ENCODE measurements at regions not wholly inside any gene's neighbourhood (a gene's known extent, or its start where the extent isn't known, plus 50 kb on each side); places are given as distances from the start of the nearest gene placed in this dataset.

DNA sequence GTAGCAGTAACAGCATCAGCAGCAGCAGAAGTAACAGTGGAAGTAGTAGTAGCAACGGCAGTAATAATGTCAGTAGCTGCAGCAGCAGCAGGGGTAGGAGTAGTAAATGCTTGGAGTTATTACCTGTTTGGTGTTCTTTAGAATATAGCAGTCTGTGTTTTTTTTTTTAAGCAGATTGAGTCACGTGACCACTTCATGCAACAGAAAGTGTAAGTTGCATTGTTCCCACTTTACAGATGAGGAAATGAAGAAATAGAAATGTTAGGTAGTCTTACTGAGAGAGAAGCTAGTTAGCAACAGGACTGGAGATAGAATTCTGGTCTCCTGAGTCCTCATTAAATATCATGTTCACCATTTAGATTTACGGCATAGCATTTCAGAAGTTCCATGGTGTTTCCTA lies 358.2 kb downstream of the HAPSTR1 start:
- Histone ChIP-seq H3K4me3 (ENCODE audit: low read length, poor library complexity, severe bottlenecking) (no peak overlapping the region), H4K20me1 (ENCODE audit: insufficient read depth, low read length, poor library complexity, severe bottlenecking) (no peaks in the 10 kb centered on the region), H3K27me3 (ENCODE audit: insufficient read depth, low read length, poor library complexity, severe bottlenecking) (no peaks in the 10 kb centered on the region), H3K4me1 (ENCODE audit: insufficient read depth, low read length, poor library complexity, severe bottlenecking) (no peaks in the 10 kb centered on the region), H3K36me3 (ENCODE audit: insufficient read depth, low read length) (no peaks in the 10 kb centered on the region), H3K9me2 (replicated peaks; ENCODE audit: low read depth, low read length) (no peaks in the 10 kb centered on the region), H3K9ac (ENCODE audit: low read depth, low read length, poor library complexity, severe bottlenecking) (no peak overlapping the region), H3K4me2 (ENCODE audit: low read depth, low read length, poor library complexity, severe bottlenecking) (no peak overlapping the region), H2AFZ (ENCODE audit: low read length) (no peak overlapping the region), H3K9me3 (ENCODE audit: insufficient read depth, low read depth, low read length) (no peaks in the 10 kb centered on the region), H3K79me2 (ENCODE audit: insufficient read depth, low read length) (no peaks in the 10 kb centered on the region), H3F3A (ENCODE audit: low read depth) (no peaks in the 10 kb centered on the region)
- TF ChIP-seq, protein P1, sequence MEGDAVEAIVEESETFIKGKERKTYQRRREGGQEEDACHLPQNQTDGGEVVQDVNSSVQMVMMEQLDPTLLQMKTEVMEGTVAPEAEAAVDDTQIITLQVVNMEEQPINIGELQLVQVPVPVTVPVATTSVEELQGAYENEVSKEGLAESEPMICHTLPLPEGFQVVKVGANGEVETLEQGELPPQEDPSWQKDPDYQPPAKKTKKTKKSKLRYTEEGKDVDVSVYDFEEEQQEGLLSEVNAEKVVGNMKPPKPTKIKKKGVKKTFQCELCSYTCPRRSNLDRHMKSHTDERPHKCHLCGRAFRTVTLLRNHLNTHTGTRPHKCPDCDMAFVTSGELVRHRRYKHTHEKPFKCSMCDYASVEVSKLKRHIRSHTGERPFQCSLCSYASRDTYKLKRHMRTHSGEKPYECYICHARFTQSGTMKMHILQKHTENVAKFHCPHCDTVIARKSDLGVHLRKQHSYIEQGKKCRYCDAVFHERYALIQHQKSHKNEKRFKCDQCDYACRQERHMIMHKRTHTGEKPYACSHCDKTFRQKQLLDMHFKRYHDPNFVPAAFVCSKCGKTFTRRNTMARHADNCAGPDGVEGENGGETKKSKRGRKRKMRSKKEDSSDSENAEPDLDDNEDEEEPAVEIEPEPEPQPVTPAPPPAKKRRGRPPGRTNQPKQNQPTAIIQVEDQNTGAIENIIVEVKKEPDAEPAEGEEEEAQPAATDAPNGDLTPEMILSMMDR (conservative IDR thresholded peaks at IDR 0.05; ENCODE audit: low read length): no peak
- no peak for TF ChIP-seq EZH2phosphoT487 (IDR thresholded peaks at IDR 0.05; ENCODE audit: borderline replicate concordance)

DNA sequence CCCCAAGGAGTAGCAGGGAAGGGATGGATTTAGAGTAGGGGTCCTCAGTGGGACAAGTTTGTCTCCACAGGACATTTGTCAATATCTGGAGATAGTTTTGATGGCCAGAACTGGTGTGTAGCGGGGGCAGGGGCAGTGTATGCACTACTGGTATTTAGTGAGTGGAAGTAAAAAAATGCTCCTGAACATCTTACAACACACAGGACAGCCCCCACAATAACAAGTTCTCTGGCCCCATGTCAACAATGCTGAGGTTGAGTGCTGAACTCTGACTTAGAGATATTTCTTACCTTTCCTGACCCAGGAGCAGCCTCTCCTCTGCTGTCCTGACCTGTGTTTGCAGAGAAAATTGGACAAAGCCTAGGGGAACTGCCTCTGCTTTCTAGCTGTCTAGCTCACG lies 365.8 kb downstream of the HAPSTR1 start:
- Histone ChIP-seq H3K4me2 (ENCODE audit: low read depth, low read length, poor library complexity, severe bottlenecking) (no peak overlapping the region), H3K4me3 (ENCODE audit: low read length, poor library complexity, severe bottlenecking) (no peak overlapping the region), H3K27me3 (ENCODE audit: insufficient read depth, low read length, poor library complexity, severe bottlenecking) (no peaks in the 10 kb centered on the region), H3K9me2 (replicated peaks; ENCODE audit: low read depth, low read length) (no peaks in the 10 kb centered on the region), H3K36me3 (ENCODE audit: insufficient read depth, low read length) (no peaks in the 10 kb centered on the region), H3K9ac (ENCODE audit: low read depth, low read length, poor library complexity, severe bottlenecking) (no peak overlapping the region), H3K79me2 (ENCODE audit: insufficient read depth, low read length) (no peaks in the 10 kb centered on the region), H3K4me1 (ENCODE audit: insufficient read depth, low read length, poor library complexity, severe bottlenecking) (no peaks in the 10 kb centered on the region), H3F3A (ENCODE audit: low read depth) (no peaks in the 10 kb centered on the region), H4K20me1 (ENCODE audit: insufficient read depth, low read length, poor library complexity, severe bottlenecking) (no peaks in the 10 kb centered on the region), H3K9me3 (ENCODE audit: insufficient read depth, low read depth, low read length) (no peaks in the 10 kb centered on the region), H2AFZ (ENCODE audit: low read length) (no peak overlapping the region)
- TF ChIP-seq, protein P1 (conservative IDR thresholded peaks at IDR 0.05; ENCODE audit: low read length): no peak
- no peak for TF ChIP-seq EZH2phosphoT487 (IDR thresholded peaks at IDR 0.05; ENCODE audit: borderline replicate concordance)

DNA sequence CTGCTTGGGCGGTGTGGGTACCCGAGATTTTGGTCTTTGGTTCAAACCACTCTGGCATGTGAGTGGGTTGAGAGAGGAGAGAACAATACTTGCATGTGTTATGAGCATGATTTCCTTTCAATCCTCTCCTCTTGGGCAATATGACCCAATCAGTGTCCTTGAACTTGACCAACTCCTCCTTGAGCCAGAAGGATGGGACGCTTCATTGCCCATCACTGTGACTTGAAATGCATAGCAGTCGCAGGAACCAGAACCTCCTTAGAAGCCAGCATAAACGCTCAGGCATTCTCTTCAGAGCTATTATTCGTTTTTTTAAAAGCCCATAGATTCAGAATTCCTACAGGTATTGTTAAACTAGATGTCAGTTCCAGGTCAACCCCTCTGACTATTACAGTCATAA lies 367.4 kb downstream of the HAPSTR1 start:
- no peaks in the 10 kb centered on the region for H3K9me2 ChIP-seq (replicated peaks; ENCODE audit: low read depth, low read length)
- no peaks in the 10 kb centered on the region for H4K20me1 ChIP-seq (ENCODE audit: insufficient read depth, low read length, poor library complexity, severe bottlenecking)
- no peaks in the 10 kb centered on the region for H3K9me3 ChIP-seq (ENCODE audit: insufficient read depth, low read depth, low read length)
- no peak overlapping the region for H3K4me3 ChIP-seq (ENCODE audit: low read length, poor library complexity, severe bottlenecking)
- no peaks in the 10 kb centered on the region for H3K4me1 ChIP-seq (ENCODE audit: insufficient read depth, low read length, poor library complexity, severe bottlenecking)
- H2AFZ ChIP-seq (ENCODE audit: low read length): no peak overlapping the region
- no peaks in the 10 kb centered on the region for H3K79me2 ChIP-seq (ENCODE audit: insufficient read depth, low read length)
- TF ChIP-seq, protein P1 (conservative IDR thresholded peaks at IDR 0.05; ENCODE audit: low read length): no peak
- TF ChIP-seq EZH2phosphoT487 (IDR thresholded peaks at IDR 0.05; ENCODE audit: borderline replicate concordance): no peak
- no peaks in the 10 kb centered on the region for H3K36me3 ChIP-seq (ENCODE audit: insufficient read depth, low read length)
- H3F3A ChIP-seq (ENCODE audit: low read depth): no peaks in the 10 kb centered on the region
- H3K9ac ChIP-seq (ENCODE audit: low read depth, low read length, poor library complexity, severe bottlenecking): no peak overlapping the region
- H3K4me2 ChIP-seq (ENCODE audit: low read depth, low read length, poor library complexity, severe bottlenecking): no peak overlapping the region
- no peaks in the 10 kb centered on the region for H3K27me3 ChIP-seq (ENCODE audit: insufficient read depth, low read length, poor library complexity, severe bottlenecking)
